UCSD-AML1 (cell line): ENCODE measurements at regions not wholly inside any gene's neighbourhood (a gene's known extent, or its start where the extent isn't known, plus 50 kb on each side); places are given as distances from the start of the nearest gene placed in this dataset.

Source experiments
- DNase-seq: peaks from one replicate; lab custom pipeline; 2025; ENCODE audit not compliant: unreplicated experiment; lab: John Stamatoyannopoulos, UW

- DNase-seq = no peak
Observed at GRCh38 chr18:77736842-77737241, 487.2 kb downstream of the GALR1 start.

- no peak for DNase-seq
Observed at GRCh38 chr18:77737405-77737804, 487.8 kb downstream of the GALR1 start.

GRCh38 chr18:77749089-77749488 lies 499.4 kb downstream of the GALR1 start:
- DNase-seq = no peak

GRCh38 chr18:77750006-77750405 lies 500.4 kb downstream of the GALR1 start:
- DNase-seq = no peak

GRCh38 chr18:77754475-77755044 lies 504.9 kb downstream of the GALR1 start:
- no peak for DNase-seq

GRCh38 chr18:77755187-77755586 lies 505.5 kb downstream of the GALR1 start:
- no peak for DNase-seq

- no peak for DNase-seq
Observed at GRCh38 chr18:77761332-77761731, 511.7 kb downstream of the GALR1 start.

GRCh38 chr18:77762014-77762413 lies 512.4 kb downstream of the GALR1 start:
- DNase-seq = no peak

GRCh38 chr18:77762642-77763041 lies 513.0 kb downstream of the GALR1 start:
- no peak for DNase-seq

GRCh38 chr18:77763530-77764145 lies 514.0 kb downstream of the GALR1 start:
- no peak for DNase-seq

GRCh38 chr18:77765468-77765867 lies 515.8 kb downstream of the GALR1 start:
- peak; percentile 20 for DNase-seq

- DNase-seq = no peak
Observed at GRCh38 chr18:77766421-77766820, 516.8 kb downstream of the GALR1 start.

- DNase-seq = no peak
Observed at GRCh38 chr18:77772177-77772576, 522.5 kb downstream of the GALR1 start.

- DNase-seq = no peak
Observed at GRCh38 chr18:77776104-77776503, 526.5 kb downstream of the GALR1 start.

- no peak for DNase-seq
Observed at GRCh38 chr18:77777163-77777562, 527.5 kb downstream of the GALR1 start.

GRCh38 chr18:77784759-77785379 lies 535.2 kb downstream of the GALR1 start:
- DNase-seq = no peak

GRCh38 chr18:77785415-77785975 lies 535.8 kb downstream of the GALR1 start:
- no peak for DNase-seq

GRCh38 chr18:77803024-77803423 lies 553.4 kb downstream of the GALR1 start:
- DNase-seq = no peak

GRCh38 chr18:77804382-77804781 lies 554.7 kb downstream of the GALR1 start:
- DNase-seq = no peak

- no peak for DNase-seq
Observed at GRCh38 chr18:77807650-77808049, 558.0 kb downstream of the GALR1 start.

GRCh38 chr18:77811503-77811902 lies 561.9 kb downstream of the GALR1 start:
- no peak for DNase-seq

GRCh38 chr18:77815666-77816338 lies 566.2 kb downstream of the GALR1 start:
- no peak for DNase-seq
